Cardiac muscle cell (in vitro differentiated cells and primary cell): ENCODE measurements at regions not wholly inside any gene's neighbourhood (a gene's known extent, or its start where the extent isn't known, plus 50 kb on each side); places are given as distances from the start of the nearest gene placed in this dataset.

Experiments used
- DNase-seq, 2 donors: peaks; one replicate each; pipeline versions ENCODE4 v3.0.0 to v3.0.0-alpha.2; 2010 to 2017; ENCODE audit warnings: low read depth in 1 of 2, low spot score in 1 of 2
- H3K27ac ChIP-seq: fragments of 200-600 bp; sonication (generic); 2 replicates; pipeline ENCODE4 v1.5.1; 2016
- H3K27me3 ChIP-seq: fragments of 200-600 bp; sonication (generic); 2 replicates; pipeline ENCODE4 v1.6.0; 2016; ENCODE audit warnings: control low read depth
- H3K36me3 ChIP-seq: fragments of 200-600 bp; sonication (generic); 2 replicates; pipeline ENCODE4 v1.5.1; 2016; ENCODE audit warnings: control low read depth
- H3K4me1 ChIP-seq: fragments of 200-600 bp; sonication (generic); 2 replicates; pipeline ENCODE4 v1.8.1; 2017; ENCODE audit warnings: low read depth, mild to moderate bottlenecking, mixed run types
- H3K4me3 ChIP-seq: fragments of 200-600 bp; sonication (generic); 2 replicates; pipeline ENCODE4 v1.5.1; 2016; ENCODE audit warnings: mild to moderate bottlenecking
- H3K9me3 ChIP-seq: fragments of 200-600 bp; sonication (generic); 2 replicates; pipeline ENCODE4 v1.5.1; 2017; ENCODE audit warnings: low read depth, mild to moderate bottlenecking, control low read depth
- TF ChIP-seq, protein P1 (sequence below): IDR thresholded peaks from 2 replicates; pipeline ENCODE4 v1.5.1; 2012; ENCODE audit warnings: low read depth, mild to moderate bottlenecking, low read length

DNA sequence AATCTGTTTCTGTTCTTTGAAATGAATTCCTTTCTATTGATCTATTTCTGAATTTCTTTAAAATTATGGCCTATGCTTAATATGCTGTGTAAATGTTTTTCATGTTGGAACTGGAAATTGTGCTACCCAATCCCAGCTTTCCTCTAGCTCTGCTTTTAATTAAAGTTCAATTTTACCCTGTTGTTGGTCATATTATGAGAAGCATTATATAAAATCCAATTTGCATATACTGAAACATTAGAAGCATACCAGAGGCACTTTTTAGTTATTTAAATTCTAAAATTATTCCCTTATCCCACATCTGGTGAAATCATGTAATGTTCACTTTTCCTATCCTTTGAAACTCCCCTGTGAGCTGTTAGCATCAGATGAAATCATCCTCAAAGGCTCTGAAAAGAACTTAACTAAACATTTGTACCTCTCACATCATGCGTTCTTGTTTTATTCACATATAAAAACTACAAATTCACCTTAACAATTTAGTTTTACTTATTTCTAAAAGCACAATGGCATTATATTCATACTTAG, 160.6 kb upstream of the COL21A1 start:
- TF ChIP-seq, protein P1, sequence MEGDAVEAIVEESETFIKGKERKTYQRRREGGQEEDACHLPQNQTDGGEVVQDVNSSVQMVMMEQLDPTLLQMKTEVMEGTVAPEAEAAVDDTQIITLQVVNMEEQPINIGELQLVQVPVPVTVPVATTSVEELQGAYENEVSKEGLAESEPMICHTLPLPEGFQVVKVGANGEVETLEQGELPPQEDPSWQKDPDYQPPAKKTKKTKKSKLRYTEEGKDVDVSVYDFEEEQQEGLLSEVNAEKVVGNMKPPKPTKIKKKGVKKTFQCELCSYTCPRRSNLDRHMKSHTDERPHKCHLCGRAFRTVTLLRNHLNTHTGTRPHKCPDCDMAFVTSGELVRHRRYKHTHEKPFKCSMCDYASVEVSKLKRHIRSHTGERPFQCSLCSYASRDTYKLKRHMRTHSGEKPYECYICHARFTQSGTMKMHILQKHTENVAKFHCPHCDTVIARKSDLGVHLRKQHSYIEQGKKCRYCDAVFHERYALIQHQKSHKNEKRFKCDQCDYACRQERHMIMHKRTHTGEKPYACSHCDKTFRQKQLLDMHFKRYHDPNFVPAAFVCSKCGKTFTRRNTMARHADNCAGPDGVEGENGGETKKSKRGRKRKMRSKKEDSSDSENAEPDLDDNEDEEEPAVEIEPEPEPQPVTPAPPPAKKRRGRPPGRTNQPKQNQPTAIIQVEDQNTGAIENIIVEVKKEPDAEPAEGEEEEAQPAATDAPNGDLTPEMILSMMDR, result no peak
- Histone ChIP-seq H3K27me3 (peaks cover 25% of the 10 kb centered on the region), H3K4me1 (no peaks in the 10 kb centered on the region), H3K27ac (no peak overlapping the region), H3K36me3 (no peaks in the 10 kb centered on the region), H3K9me3 (no peaks in the 10 kb centered on the region), H3K4me3 (no peak overlapping the region)
- DNase-seq, result no peak

DNA sequence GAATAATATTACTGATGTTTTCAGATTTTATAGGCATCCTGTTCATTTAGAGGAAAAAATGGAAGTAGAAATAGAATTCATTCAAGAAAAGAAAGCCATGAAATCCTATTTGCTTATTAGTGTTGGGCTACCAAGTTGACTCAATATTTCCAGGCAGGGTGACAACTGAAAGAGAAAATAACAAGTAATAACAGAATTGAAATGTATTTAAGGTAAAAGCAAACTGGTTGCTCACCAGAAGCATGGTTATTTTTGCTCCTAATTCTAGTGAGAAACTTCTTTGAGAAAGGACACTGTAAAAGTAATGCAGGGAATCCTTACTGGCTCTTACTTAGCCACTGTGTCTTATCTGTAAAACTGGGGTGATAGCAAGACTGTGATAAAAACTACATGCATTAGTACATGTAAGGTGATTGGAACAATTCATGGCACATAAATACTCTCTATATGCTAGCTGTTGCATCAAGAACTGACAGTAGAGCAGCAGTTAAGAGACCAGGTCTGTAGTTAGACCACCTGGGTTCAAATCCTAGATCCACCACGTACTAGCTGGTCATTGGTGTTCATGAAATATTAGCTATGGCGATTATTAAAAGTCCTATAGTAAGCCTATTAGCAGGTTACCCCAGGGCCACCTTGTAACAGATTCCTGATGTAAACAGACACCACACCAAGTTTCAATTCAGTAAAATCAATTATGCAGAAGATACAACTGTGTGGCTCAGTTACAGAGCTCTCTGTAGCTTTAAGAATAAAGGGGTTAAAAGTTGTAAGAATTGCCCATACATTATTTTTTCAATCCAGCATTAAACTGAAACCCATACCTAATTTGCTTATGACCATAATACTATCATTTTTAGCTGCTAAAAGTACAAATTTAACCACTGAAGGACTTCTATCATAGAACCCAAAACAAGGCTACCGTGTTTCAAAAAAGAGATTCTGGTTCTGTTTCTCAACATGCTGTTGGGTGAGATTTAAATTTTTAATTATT, 159.2 kb upstream of the COL21A1 start:
- no peak overlapping the region for H3K4me3 ChIP-seq
- H3K9me3 ChIP-seq, result no peaks in the 10 kb centered on the region
- no peaks in the 10 kb centered on the region for H3K4me1 ChIP-seq
- no peaks in the 10 kb centered on the region for H3K36me3 ChIP-seq
- H3K27me3 ChIP-seq, result peaks cover 11% of the 10 kb centered on the region
- DNase-seq, result no peak
- TF ChIP-seq, protein P1, result no peak
- H3K27ac ChIP-seq, result no peak overlapping the region

DNA sequence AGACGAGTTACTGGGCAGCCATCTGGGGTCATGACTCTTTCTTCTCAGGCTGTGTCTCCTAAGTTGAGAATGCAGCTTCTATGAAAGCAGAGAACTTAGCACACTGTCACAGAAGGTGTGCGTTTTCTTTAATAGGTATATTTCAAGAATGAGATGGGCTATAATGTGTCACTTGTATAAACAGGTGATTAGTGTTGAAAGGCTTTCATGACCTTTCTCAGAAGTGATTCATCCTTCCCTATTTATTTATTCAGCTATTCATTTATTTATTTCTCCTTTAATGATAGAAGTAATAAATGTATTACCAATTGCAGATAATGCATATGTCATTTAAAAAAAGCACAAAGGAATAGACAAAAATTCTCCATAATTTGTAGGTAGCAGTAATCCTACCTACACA, 157.2 kb upstream of the COL21A1 start:
- Histone ChIP-seq H3K4me3 (no peak overlapping the region), H3K9me3 (no peaks in the 10 kb centered on the region), H3K4me1 (no peaks in the 10 kb centered on the region), H3K27me3 (peaks cover 4% of the 10 kb centered on the region), H3K36me3 (no peaks in the 10 kb centered on the region), H3K27ac (no peak overlapping the region)
- TF ChIP-seq, protein P1, result no peak
- DNase-seq, result no peak

DNA sequence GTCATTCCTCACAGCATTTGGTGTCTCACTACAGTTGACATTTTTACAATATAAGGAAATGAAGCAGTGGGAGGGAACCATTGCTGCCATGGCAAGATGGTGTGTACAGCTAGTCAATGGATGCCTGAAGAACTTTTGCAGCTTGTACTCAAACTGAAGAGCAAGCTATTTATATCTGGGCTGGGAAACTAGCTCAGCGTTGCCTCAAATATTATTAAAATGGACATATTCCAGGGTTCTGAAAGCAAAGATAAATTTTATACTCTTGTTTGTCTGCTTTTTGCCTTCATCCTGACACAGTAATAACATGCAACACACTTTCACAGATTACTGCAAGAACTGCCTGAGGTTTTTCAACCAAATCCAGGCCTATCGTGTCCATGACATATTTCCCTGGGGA, 156.4 kb upstream of the COL21A1 start:
- H3K27ac ChIP-seq, result no peak overlapping the region

DNA sequence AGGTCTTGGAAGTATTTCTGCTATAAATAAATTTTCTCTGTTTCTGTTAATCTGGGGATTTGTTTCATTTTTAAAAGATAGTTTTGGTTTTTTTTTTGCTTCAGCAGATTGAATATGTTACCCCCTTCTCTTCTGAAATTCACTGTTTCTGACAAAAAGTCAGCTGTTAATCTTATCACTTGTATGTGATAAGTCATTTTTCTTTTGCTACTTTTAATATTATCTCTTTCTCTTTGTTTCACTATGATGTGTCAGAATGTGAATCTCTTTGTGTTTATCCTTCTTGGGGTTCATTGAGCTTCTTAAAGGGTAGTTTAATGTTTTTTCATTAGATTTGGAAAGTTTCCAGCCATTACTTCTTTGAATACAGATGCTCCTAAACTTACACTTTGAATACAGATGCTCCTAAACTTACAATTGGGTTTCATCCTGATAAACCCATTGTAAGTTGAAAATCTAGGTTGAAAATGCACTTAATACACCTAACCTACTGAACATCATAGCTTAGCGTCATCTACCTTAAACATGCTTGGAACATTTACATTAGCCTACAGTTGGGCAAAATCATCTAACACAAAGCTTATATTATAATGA, 154.2 kb upstream of the COL21A1 start:
- TF ChIP-seq, protein P1, result no peak
- H3K27ac ChIP-seq, result no peak overlapping the region
- H3K27me3 ChIP-seq, result no peaks in the 10 kb centered on the region
- H3K4me3 ChIP-seq, result no peak overlapping the region
- no peaks in the 10 kb centered on the region for H3K4me1 ChIP-seq
- no peaks in the 10 kb centered on the region for H3K36me3 ChIP-seq
- no peak for DNase-seq
- H3K9me3 ChIP-seq, result no peaks in the 10 kb centered on the region

More for the DNA sequence above, 156.4 kb upstream of the COL21A1 start:
- H3K4me1 ChIP-seq, result no peaks in the 10 kb centered on the region
- no peaks in the 10 kb centered on the region for H3K27me3 ChIP-seq
- H3K9me3 ChIP-seq, result no peaks in the 10 kb centered on the region
- H3K4me3 ChIP-seq, result no peak overlapping the region
- peak in 1 of 2 donors; percentile 36 for DNase-seq
- TF ChIP-seq, protein P1, result no peak
- no peaks in the 10 kb centered on the region for H3K36me3 ChIP-seq
